Fibroblast of mammary gland (primary cell): ENCODE measurements at regions not wholly inside any gene's neighbourhood (a gene's known extent, or its start where the extent isn't known, plus 50 kb on each side); places are given as distances from the start of the nearest gene placed in this dataset.

ENCODE experiments used
- DNase-seq: peaks from one replicate; pipeline ENCODE4 v3.0.0-alpha.2; 2010; ENCODE audit warnings: low read depth
- H3K4me3 ChIP-seq: 2 replicates; pipeline ENCODE4 v1.5.1; 2011; ENCODE audit warnings: low read depth, mild to moderate bottlenecking, low read length, moderate library complexity; ENCODE audit not compliant: control insufficient read depth
- TF ChIP-seq, protein P1 (sequence below): conservative IDR thresholded peaks from 2 replicates; pipeline ENCODE4 v1.5.1; 2011; ENCODE audit warnings: low read depth, low read length, inconsistent platforms; ENCODE audit not compliant: control insufficient read depth, insufficient read depth

DNA sequence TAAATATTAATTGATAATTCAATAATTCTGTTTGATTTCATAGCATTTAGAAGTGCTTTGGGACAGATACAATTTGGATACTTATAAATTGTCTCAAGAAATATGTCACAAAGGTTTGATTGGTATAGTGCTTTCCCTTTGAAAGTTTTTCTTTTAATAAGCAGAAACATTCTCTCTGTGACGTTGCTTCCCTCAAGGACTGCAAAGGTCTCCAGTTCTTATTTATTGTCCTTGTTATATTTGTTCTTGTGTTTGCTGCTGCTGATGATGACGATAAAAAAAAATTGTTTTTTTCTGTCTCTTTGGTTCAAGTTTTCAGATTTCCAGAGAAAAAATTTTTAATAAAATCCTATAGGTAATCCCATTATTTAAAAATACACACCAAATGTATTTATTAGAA is 176.3 kb upstream of the CLEC14A start:
- H3K4me3 ChIP-seq = no peak overlapping the region
- no peak for DNase-seq
- TF ChIP-seq, protein P1, sequence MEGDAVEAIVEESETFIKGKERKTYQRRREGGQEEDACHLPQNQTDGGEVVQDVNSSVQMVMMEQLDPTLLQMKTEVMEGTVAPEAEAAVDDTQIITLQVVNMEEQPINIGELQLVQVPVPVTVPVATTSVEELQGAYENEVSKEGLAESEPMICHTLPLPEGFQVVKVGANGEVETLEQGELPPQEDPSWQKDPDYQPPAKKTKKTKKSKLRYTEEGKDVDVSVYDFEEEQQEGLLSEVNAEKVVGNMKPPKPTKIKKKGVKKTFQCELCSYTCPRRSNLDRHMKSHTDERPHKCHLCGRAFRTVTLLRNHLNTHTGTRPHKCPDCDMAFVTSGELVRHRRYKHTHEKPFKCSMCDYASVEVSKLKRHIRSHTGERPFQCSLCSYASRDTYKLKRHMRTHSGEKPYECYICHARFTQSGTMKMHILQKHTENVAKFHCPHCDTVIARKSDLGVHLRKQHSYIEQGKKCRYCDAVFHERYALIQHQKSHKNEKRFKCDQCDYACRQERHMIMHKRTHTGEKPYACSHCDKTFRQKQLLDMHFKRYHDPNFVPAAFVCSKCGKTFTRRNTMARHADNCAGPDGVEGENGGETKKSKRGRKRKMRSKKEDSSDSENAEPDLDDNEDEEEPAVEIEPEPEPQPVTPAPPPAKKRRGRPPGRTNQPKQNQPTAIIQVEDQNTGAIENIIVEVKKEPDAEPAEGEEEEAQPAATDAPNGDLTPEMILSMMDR = no peak

DNA sequence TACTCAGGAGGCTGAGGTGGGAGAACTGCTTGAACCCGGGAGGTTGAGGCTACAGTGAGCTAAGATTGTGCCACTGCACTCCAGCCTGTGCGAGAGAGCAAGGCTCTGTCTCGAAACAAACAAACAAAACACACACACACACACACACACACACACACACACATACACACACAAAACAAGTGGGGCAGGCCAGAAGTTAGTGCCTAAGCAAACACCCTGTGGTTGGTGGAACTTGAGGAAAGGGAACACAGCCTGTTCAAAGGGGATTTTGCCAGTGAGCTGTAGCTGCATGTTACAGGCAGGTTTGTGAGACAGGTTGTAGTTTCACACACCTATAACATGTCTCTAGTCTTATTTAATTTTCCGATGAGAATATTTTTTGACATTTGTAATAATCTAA is 175.3 kb upstream of the CLEC14A start:
- TF ChIP-seq, protein P1 = no peak
- no peak overlapping the region for H3K4me3 ChIP-seq
- DNase-seq = no peak

DNA sequence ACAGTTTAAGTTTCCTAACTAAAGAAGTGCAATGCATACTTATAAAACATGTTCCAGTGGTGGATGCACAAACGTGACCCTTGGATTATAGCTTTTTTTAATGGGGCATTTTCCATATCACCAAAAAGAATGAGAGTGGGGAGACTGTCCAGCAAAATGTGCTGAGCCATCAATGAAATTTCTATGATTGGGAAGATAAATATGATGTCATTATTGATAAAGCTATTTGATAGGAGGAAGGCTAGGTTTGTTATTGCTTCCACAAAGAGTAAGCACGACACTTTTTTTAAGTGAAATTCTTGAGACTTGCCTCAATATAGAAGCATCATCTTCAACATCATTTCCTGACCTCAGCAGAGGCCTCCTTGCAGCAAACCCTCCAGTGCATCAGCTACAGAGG is 174.6 kb upstream of the CLEC14A start:
- no peak for DNase-seq
- TF ChIP-seq, protein P1 = no peak
- H3K4me3 ChIP-seq = no peak overlapping the region

DNA sequence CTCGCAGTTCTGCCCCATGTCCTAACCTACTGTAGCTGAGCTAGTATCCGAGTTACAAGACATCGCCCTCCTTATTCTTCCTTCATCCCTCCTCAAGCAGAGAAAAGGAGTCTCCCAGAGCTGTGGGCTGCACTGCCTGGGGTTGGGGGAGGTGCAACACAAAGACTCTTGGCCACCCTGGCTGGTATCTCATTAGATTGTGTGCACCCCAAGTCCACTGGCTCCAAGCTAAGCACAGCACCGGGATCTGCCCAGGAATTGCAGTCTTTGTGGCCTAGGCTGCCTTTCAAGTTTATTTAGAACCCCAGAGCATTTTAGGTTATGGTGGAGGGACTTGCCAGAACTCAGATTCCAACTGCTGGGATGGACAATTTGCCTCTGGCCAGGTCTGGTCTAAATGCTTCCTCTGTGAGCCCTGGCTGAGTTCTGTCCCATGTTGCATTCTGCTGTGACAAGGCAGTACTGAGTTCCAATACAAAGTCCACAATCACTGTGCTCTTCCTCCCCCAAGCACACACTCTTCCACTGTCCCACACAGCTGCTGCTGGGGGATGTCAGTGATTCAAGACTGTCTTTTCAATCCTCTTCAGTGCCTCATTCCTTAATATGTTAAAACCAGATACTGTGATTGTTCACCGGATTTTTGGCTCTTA is 169.6 kb upstream of the CLEC14A start:
- no peak for DNase-seq
- TF ChIP-seq, protein P1 = no peak

DNA sequence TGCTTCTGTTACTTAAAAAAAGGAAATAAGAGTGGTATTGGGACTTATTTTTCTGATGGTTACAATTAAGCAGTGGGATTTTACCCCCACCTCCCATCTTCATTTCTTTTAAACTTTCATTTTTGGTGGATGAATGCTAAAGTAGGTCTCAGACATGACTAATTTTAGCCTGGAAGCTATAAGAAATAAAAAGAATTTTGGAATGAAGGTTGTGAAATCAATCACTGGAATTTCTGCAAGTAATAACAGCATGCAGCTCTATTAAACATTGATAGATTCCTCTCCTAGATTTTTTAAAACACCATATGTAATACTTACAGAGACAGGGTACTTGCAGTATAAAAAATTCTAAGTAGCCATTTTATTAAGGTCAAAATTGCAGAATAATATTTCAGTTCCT is 164.2 kb upstream of the CLEC14A start:
- no peak overlapping the region for H3K4me3 ChIP-seq
- DNase-seq = no peak
- TF ChIP-seq, protein P1 = no peak

More for the DNA sequence above, 169.6 kb upstream of the CLEC14A start:
- no peak overlapping the region for H3K4me3 ChIP-seq

DNA sequence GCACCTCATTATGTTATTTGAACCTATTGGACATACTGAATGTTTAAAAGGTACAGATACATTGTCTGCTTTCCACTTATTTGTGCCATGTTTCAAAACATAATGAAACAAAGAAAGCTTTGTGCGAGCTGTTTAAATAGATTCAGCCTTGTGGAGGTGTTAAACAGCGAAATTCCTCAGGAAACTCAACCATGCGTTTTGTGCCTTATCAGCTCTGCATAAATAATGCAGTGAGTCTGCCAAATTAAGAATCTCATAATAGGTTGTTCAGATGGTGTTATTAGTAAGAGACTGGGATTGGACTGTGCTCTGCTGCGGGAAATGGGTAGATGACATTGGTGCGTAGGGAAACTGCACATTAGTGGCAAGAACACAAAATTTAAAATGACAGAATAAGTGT is 163.7 kb upstream of the CLEC14A start:
- TF ChIP-seq, protein P1 = no peak
- no peak for DNase-seq
- no peak overlapping the region for H3K4me3 ChIP-seq

DNA sequence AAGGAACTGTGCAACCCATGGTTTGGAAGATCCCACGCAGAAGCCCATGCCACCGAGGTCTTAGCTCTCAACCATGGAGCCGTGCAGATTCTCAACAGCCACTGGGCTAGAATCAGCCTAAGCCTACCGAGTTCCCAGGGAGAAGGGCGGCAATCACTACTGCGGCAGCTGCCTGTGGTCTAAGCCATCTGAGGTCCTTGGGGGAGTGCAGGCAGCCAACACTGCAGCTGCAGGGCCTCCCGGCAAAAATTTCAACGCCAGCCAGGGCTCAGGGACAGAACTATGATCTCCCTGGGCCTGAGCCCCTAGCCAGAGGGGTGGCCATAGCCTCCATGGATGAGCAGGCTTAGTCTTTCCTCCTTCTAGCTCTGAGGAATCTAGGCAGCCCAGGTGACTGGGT is 156.8 kb upstream of the CLEC14A start:
- TF ChIP-seq, protein P1 = no peak
- no peak overlapping the region for H3K4me3 ChIP-seq
- no peak for DNase-seq
